ENCODE measurements at regions not wholly inside any gene's neighbourhood (a gene's known extent, or its start where the extent isn't known, plus 50 kb on each side); places are given as distances from the start of the nearest gene placed in this dataset.

DNA sequence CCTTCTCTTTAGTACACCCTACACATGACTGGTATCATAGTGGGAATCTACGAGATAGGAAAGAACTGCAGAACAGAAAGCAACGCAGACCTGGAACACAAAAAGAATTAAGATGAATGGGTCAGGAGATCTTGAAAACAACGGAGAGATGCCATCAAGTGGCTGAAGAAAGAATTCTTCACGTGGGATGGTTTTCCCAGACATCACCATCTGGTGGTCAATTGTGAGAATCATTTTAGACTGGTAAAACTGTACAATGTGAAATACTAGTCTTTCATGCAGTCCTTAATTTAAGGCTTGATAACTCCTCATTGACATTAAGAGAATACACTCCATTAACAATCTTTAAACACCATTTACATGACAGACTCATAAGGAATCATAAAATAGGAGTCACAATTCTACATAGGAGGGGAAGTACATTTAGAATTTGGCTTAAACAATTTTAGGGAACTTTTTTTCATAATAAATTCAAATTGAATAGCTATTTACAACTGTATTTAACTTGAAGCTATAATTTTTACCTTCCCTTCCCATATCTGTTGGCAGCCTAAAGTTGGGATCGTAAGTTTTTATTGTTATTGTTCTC, 128.4 kb upstream of the TRPM3 start:
- DNase-seq (peak in 4 of 14 experiments; percentile 2 to 14 (median 10)), ATAC-seq (ENCODE audit: poor library complexity) (no peak)
- no peaks in the 10 kb centered on the region for H3K36me3 ChIP-seq (ENCODE audit: insufficient read depth, low read length)
- H3K4me1 Mint-ChIP-seq (ENCODE audit: low read depth) = no peaks in the 10 kb centered on the region
- intact Hi-C loops (cut with DNase I, micrococcal nuclease) = no loop called here
- TF ChIP-seq, protein P1, sequence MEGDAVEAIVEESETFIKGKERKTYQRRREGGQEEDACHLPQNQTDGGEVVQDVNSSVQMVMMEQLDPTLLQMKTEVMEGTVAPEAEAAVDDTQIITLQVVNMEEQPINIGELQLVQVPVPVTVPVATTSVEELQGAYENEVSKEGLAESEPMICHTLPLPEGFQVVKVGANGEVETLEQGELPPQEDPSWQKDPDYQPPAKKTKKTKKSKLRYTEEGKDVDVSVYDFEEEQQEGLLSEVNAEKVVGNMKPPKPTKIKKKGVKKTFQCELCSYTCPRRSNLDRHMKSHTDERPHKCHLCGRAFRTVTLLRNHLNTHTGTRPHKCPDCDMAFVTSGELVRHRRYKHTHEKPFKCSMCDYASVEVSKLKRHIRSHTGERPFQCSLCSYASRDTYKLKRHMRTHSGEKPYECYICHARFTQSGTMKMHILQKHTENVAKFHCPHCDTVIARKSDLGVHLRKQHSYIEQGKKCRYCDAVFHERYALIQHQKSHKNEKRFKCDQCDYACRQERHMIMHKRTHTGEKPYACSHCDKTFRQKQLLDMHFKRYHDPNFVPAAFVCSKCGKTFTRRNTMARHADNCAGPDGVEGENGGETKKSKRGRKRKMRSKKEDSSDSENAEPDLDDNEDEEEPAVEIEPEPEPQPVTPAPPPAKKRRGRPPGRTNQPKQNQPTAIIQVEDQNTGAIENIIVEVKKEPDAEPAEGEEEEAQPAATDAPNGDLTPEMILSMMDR (IDR thresholded peaks at IDR 0.05) = peak; percentile 24
- peaks cover 5% of the 10 kb centered on the region for H3K27me3 Mint-ChIP-seq
- no peaks in the 10 kb centered on the region for H3K4me1 ChIP-seq (ENCODE audit: insufficient read depth, low read length)
- H3K27ac Mint-ChIP-seq = no peak overlapping the region
- no peak overlapping the region for H3K27ac ChIP-seq (ENCODE audit: low read depth in 1 of 2, low read length in 2 of 2)
- ChIA-PET POLR2A (no interaction called here), CTCF (interaction anchor here (2.3 kb wide), 1 partner anchor 610 kb away, joined by 5 read pairs; no protein-coding TSS in a partner anchor)
- H3K9me3 ChIP-seq (ENCODE audit: control insufficient read depth in 1 of 2, insufficient read depth in 1 of 2, low read length in 2 of 2) = no peaks in the 10 kb centered on the region
- H3K27me3 ChIP-seq (ENCODE audit: control insufficient read depth in 1 of 2, insufficient read depth in 2 of 2, low read length in 2 of 2) = no peaks in the 10 kb centered on the region
- no peak overlapping the region for H3K4me3 Mint-ChIP-seq
- no peak overlapping the region for H3K4me3 ChIP-seq (ENCODE audit: low read length)
- no peaks in the 10 kb centered on the region for H3K36me3 Mint-ChIP-seq (ENCODE audit: low read depth)
- no peaks in the 10 kb centered on the region for H3K9me3 Mint-ChIP-seq

DNA sequence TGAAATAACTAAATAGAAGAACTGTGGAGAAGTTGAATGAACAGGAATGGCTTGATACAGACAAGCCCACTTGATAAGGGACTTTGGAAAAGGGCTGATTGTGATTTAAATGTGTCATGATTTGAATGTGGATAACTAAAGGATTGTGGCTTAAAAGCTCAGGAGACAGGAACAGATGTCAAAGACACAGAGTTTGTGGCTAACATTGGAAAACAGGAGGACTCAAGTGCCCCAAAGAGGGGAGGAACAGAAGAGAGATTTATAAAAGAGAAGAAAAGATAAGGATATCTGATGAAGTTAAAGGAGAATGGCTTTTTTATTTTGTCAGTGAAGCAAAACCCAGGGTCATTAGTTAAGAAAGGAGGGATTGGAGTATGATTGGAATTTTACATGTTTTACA, 124.2 kb upstream of the TRPM3 start:
- no peaks in the 10 kb centered on the region for H3K9me3 Mint-ChIP-seq
- no peaks in the 10 kb centered on the region for H3K4me1 ChIP-seq (ENCODE audit: insufficient read depth, low read length)
- H3K36me3 ChIP-seq (ENCODE audit: insufficient read depth, low read length) = no peaks in the 10 kb centered on the region
- H3K9me3 ChIP-seq (ENCODE audit: control insufficient read depth in 1 of 2, insufficient read depth in 1 of 2, low read length in 2 of 2) = no peaks in the 10 kb centered on the region
- ATAC-seq (ENCODE audit: poor library complexity) (no peak), DNase-seq (no peak)
- no peak overlapping the region for H3K4me3 Mint-ChIP-seq
- H3K27ac Mint-ChIP-seq = no peak overlapping the region
- no peak overlapping the region for H3K4me3 ChIP-seq (ENCODE audit: low read length)
- H3K27me3 Mint-ChIP-seq = peaks cover 4% of the 10 kb centered on the region
- no peak overlapping the region for H3K27ac ChIP-seq (ENCODE audit: low read depth in 1 of 2, low read length in 2 of 2)
- TF ChIP-seq, protein P1 (IDR thresholded peaks at IDR 0.05) = no peak
- no peaks in the 10 kb centered on the region for H3K36me3 Mint-ChIP-seq (ENCODE audit: low read depth)
- ChIA-PET POLR2A (no interaction called here), CTCF (no interaction called here)
- H3K27me3 ChIP-seq (ENCODE audit: control insufficient read depth in 1 of 2, insufficient read depth in 2 of 2, low read length in 2 of 2) = no peaks in the 10 kb centered on the region
- H3K4me1 Mint-ChIP-seq (ENCODE audit: low read depth) = no peaks in the 10 kb centered on the region
- intact Hi-C loops (cut with DNase I, micrococcal nuclease) = no loop called here

DNA sequence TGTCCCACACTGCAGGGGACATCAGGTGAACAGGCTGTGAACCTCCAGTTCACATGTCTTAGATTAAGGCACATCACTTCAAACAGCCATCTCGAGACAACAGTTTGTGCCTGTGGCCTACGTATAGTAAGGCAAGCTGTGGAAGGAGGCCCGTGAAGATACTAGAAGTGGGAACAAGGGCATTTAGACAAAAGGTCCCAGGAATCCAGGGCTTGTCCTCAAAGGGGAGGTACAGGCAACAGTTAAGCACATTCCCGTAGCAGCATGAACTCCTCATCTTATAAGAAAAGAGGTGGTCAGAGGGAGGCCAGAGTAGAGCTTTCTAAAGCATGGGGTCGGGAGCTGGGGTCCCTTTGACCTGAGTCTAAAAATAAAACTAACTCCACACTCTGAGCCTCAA, 122.5 kb upstream of the TRPM3 start:
- ChIA-PET POLR2A (no interaction called here), CTCF (no interaction called here)
- H3K27ac ChIP-seq (ENCODE audit: low read depth in 1 of 2, low read length in 2 of 2) = no peak overlapping the region
- H3K27me3 ChIP-seq (ENCODE audit: control insufficient read depth in 1 of 2, insufficient read depth in 2 of 2, low read length in 2 of 2) = no peaks in the 10 kb centered on the region
- H3K9me3 Mint-ChIP-seq = no peaks in the 10 kb centered on the region
- no peaks in the 10 kb centered on the region for H3K36me3 ChIP-seq (ENCODE audit: insufficient read depth, low read length)
- H3K27me3 Mint-ChIP-seq = peaks cover 4% of the 10 kb centered on the region
- no peak overlapping the region for H3K4me3 ChIP-seq (ENCODE audit: low read length)
- DNase-seq (no peak), ATAC-seq (ENCODE audit: poor library complexity) (no peak)
- H3K36me3 Mint-ChIP-seq (ENCODE audit: low read depth) = no peaks in the 10 kb centered on the region
- TF ChIP-seq, protein P1 (IDR thresholded peaks at IDR 0.05) = no peak
- H3K4me3 Mint-ChIP-seq = no peak overlapping the region
- no peaks in the 10 kb centered on the region for H3K4me1 ChIP-seq (ENCODE audit: insufficient read depth, low read length)
- intact Hi-C loops (cut with DNase I, micrococcal nuclease) = no loop called here
- no peaks in the 10 kb centered on the region for H3K9me3 ChIP-seq (ENCODE audit: control insufficient read depth in 1 of 2, insufficient read depth in 1 of 2, low read length in 2 of 2)
- H3K27ac Mint-ChIP-seq = no peak overlapping the region
- H3K4me1 Mint-ChIP-seq (ENCODE audit: low read depth) = no peaks in the 10 kb centered on the region

All from CD4-positive, alpha-beta T cell (primary cell).